GM18520 (cell line): ENCODE measurements at regions not wholly inside any gene's neighbourhood (a gene's known extent, or its start where the extent isn't known, plus 50 kb on each side); places are given as distances from the start of the nearest gene placed in this dataset.
A peak's percentile ranks its signal among the peaks of the same experiment; 100 is the strongest.
"Not testable (repeated sequence)": the region's sequence is repeated elsewhere in the genome, so short reads cannot be mapped to it uniquely, and the experiment has no call there.

Experiments used
- ATAC-seq: cut with Tn5 transposase; IDR thresholded peaks from one replicate; pipeline ENCODE4 v1.9.1; 2021; ENCODE audit not compliant: unreplicated experiment

GRCh38 chr9:82052081-82052480 is 63.5 kb downstream of the SPATA31D1 start:
- ATAC-seq = no peak

DNA sequence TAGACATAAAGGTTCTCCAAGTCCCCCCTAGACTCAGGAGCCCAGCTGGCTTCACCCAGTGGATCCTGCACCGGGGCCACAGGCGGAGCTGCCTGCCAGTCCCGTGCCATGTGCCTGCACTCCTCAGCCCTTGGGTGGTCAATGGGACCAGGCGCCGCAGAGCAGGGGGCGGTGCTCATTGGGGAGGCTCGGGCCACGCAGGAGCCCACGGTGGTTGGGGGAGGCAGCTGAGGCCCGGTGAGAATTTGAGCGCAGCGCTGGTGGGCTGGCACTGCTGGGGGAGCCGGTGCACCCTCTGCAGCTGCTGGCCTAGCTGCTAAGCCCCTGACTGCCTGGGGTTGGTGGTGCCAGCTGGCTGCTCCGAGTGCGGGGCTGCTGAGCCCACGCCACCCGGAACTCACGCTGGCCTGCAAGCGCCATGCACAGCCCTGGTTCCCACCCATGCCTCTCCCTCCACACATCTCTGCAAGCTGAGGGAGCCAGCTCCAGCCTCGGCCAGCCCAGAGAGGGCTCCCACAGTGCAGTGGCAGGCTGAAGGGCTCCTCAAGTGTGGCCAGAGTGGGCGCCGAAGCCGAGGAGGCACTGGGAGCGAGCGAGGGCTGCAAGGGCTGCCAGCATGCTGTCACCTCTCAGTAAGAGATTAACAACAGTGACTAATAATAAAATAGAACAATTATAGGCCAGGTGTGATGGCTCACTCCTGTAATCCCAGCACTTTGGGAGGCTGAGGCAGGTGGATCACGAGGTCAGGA is 65.9 kb downstream of the SPATA31D1 start:
- no peak for ATAC-seq

DNA sequence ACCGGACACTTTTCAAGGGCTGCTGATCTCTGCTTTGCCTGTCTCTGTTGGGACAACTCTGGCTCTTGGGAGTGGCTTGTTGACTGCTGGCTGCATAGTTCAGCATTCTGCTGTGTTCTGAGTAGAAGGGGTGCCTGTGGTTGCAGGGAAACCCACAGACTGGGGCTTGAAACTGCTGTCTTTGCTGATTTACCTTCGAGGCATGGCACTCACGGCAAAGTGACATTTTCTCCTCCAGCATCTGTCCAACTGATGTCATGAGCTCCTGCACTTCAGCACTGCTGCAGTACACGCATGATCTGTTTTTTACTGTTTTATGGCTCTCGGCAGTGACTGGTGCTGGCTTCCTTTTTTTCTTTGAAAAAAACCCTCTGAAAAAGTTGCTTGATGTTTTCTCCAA is 69.2 kb downstream of the SPATA31D1 start:
- ATAC-seq = no peak

DNA sequence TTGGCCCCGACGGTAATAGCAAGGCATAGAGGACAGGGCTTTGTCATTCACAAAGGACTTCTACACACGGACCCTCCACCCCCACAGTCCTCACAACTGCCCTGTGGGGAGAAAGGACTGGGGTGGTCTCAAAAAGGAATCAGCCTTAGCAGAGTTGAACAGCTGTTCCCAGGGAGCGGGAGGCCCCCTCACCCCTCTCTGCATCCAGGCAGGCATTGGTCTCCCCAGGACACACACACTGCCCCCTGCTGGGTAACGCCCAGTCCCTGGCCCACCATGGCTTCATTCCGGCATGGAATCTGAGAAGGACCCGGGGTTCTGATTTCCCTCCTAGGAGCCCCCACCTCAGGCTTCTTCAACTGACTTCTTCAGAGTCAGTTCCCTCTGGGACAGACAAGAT is 73.2 kb downstream of the SPATA31D1 start:
- not testable (repeated sequence) for ATAC-seq

- no peak for ATAC-seq
Observed at GRCh38 chr9:82062245-82062644, 73.7 kb downstream of the SPATA31D1 start.

DNA sequence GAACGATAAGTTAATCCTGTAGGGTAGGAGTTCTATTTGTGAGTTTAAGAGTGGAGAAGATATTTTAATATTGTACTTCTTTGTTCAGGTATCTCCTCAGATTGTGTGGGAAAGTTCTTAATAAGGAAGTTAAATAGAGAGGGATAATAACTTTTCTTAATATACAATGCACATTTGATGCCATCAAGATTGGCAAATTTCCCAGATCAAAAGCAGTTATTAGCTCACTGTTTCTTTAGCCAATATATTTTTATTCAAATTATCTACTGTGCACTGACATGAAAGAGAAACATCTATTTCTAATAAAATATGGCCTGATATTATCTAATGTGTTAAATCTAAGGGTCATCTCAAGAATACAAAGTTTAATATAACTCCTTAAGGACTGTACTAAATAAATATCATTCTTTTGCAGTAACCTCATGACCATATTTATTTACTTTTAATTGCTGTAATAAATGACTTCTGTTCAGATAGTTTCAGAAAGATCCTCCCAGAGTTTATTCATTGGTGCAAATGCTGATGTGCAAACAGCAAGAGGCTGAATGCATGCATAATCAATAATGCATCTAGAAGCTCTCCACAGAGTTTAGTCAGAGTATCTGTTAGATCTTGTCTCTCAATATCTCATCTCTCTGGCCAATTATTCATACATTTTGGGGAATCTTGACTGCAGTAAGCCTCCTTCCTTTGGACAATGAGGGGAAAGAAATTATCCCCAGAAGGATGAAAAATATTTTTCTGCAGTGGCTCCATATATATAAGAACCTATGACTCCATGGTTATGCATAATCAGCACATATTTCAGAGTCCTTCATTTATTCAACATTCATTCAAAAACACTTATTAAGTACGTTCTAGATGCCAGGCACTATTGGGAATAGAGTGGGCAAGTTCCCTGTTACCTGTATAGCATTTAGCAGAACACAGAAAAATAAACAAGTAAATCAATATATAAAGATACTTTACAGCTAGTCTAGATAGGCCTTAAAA is 85.3 kb downstream of the SPATA31D1 start:
- no peak for ATAC-seq

GRCh38 chr9:82080265-82080664 is 91.7 kb downstream of the SPATA31D1 start:
- no peak for ATAC-seq

DNA sequence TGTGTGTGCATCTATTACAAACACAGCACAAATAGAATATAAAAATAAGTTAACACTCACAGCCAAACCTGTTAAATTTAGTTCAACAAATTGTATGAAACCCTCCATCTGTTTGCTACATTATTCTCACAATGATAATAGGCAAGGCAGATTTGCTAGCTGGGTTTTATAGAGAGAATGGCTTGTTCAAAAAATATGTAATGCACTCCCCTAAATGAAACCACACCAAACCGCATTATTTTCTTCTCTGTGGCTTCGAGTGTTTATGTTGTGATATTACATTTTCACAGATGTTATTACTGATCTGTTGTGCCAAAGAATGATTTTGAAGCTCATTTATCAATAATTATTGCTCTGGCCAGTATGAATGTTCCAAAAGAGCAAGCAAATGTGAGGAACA is 92.9 kb downstream of the SPATA31D1 start:
- no peak for ATAC-seq

GRCh38 chr9:82082563-82082962 is 94.0 kb downstream of the SPATA31D1 start:
- no peak for ATAC-seq

- ATAC-seq = no peak
Observed at GRCh38 chr9:82088591-82088990, 100.0 kb downstream of the SPATA31D1 start.

- no peak for ATAC-seq
Observed at GRCh38 chr9:82090046-82090445, 101.5 kb downstream of the SPATA31D1 start.

DNA sequence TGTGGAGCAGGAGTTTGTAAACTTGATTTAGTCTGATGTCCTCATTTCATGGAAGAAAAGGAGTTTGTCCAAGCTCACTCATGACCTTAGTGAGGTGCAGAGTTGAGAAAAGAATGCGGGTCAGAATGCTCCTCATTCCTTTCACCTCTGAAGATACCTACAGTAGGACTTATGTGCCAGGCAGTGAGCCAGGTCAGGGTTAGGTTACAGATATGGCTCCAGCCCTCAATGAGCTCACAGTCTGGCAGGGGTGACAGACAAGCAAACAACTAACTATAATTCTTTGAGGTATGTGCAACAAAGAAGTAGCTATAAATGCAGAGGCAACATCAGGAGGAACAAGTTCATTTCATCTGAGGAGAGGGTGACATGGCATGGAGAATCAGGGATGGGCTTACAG is 102.5 kb downstream of the SPATA31D1 start:
- ATAC-seq = no peak

DNA sequence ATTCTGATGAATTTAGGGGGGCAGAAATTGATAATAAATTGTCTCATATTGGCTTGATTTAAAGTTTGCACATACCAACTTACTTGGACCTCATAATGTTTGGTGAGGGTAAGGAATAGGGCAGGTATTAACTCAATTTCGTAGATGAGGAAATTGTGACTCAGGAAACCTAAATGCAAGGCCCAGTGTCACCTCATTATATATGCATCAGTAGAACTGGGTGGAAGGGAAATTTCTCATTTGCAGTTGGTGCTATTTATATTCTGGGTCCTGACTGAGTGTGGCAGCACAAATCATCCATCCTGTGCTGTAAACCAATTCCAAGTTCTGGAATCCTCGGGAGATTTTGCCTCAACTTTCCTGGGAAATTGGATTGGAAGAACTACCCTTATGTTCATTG is 103.0 kb downstream of the SPATA31D1 start:
- peak; percentile 63 for ATAC-seq

GRCh38 chr9:82101475-82101874 is 112.9 kb downstream of the SPATA31D1 start:
- no peak for ATAC-seq

- no peak for ATAC-seq
Observed at GRCh38 chr9:82104252-82104651, 115.7 kb downstream of the SPATA31D1 start.

GRCh38 chr9:82105729-82106128 is 117.2 kb downstream of the SPATA31D1 start:
- no peak for ATAC-seq

DNA sequence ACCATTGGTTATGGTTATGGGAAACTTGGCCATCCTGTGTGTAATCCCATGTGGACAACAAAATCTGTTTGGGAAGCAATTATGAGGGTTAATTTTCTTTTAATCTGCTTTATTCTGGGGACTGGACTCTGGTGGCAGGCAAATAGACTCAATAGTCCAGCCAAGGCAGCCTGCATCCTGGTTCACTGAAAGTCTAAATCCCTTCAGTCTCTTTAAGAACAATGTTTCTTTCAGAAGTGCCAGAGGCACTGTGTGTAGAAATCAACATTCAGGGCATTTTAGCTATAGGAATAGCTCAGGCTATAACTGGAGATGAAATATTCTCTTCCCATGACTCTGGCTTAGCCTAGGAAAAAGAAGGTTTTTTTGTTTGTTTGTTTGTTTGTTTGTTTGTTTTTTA is 118.0 kb downstream of the SPATA31D1 start:
- no peak for ATAC-seq

DNA sequence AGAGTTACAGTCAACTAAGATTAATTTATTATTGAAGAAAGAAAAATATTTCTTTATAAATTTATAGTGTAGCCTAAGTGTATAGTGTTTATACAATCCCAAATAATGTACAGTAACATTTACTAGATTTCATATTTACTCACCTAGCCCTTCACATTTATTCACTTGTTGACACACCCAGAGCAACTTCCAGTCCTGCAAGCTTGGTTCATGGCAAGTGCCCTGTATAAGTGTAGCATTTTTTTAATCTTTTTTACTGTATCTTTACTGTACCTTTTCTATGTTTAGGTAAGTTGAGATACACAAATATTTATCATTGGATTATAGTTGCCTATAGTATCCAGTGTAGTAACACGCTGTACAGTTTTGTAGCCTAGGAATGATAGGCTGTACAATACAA is 119.9 kb downstream of the SPATA31D1 start:
- ATAC-seq = no peak

- ATAC-seq = no peak
Observed at GRCh38 chr9:82108941-82109340, 120.4 kb downstream of the SPATA31D1 start.

DNA sequence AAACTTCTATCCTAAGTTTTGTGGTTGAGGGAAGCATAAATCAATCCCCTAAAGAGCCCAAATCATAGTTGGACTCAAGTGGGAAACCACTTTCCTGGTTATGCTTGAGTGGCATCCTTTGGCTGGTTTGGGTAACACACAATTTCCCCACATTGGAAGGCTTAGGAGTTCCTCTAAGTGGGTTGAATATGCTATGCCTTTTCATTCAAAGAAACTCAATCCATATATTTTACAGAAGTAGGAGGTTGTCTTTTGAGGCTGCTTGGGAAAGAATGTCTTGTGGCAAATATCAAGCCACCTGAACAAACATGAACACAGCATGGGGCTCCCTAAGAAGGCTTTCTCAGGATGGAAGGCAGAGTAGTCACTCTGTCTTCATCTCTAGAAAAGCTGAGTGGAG is 121.1 kb downstream of the SPATA31D1 start:
- ATAC-seq = no peak

DNA sequence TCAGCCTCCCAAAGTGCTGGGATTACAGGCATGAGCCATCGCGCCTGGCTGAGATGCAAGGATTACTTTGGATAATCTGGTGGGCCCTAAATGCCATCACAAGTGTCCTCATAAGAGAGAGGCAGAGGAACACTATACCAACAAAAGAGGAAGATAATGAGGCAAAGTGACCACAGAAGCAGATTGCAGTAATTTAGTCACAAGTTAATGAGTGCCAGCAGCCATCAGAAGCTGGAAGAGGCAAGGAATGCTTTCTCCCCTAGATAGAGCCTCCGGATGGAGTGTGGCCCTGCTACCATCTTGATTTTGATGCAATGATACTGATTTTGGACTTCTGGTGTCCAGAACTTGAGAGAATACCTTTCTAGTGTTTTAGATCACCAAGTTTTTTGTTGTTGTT is 122.3 kb downstream of the SPATA31D1 start:
- ATAC-seq = no peak

GRCh38 chr9:82115331-82115730 is 126.8 kb downstream of the SPATA31D1 start:
- no peak for ATAC-seq
